ENCODE measurements at regions not wholly inside any gene's neighbourhood (a gene's known extent, or its start where the extent isn't known, plus 50 kb on each side); places are given as distances from the start of the nearest gene placed in this dataset.

GRCh38 chr5:166331521-166331920 is 1959.9 kb upstream of the WWC1 start:
- no peak for TF ChIP-seq CTCF (IDR thresholded peaks at IDR 0.05 in 2 of 3, conservative IDR thresholded peaks at IDR 0.05 in 1 of 3; ENCODE audit: control insufficient read depth in 2 of 3, extremely low read depth in 1 of 3, insufficient read depth in 1 of 3, low read depth in 3 of 3, low read length in 3 of 3)
- TF ChIP-seq MTA3 (IDR thresholded peaks at IDR 0.05; ENCODE audit: borderline replicate concordance, low read length) = no peak
- TF ChIP-seq EZH2 (IDR thresholded peaks at IDR 0.05; ENCODE audit: borderline replicate concordance, control insufficient read depth, low read depth, low read length) = no peak
- TF ChIP-seq ESRRA (IDR thresholded peaks at IDR 0.05; ENCODE audit: low read length) = no peak
- no peak for TF ChIP-seq SIN3A (IDR thresholded peaks at IDR 0.05; ENCODE audit: low read depth, low read length)
- no peak for TF ChIP-seq RCOR1 (conservative IDR thresholded peaks at IDR 0.05; ENCODE audit: low read depth, low read length)
- TF ChIP-seq POLR2A (IDR thresholded peaks at IDR 0.05; ENCODE audit: low read depth, low read length) = no peak
- TF ChIP-seq FOXM1 (IDR thresholded peaks at IDR 0.05; ENCODE audit: low read depth, low read length) = no peak
- TF ChIP-seq POLR2AphosphoS5 (IDR thresholded peaks at IDR 0.05; ENCODE audit: low read length) = no peak
- no peak for TF ChIP-seq CBX3 (IDR thresholded peaks at IDR 0.05; ENCODE audit: borderline replicate concordance, low read depth)
- no peak for TF ChIP-seq SIX5 (IDR thresholded peaks at IDR 0.05; ENCODE audit: low read depth, low read length, severe bottlenecking)
- no peak for TF ChIP-seq HCFC1 (IDR thresholded peaks at IDR 0.05; ENCODE audit: low read length)

Measured in GM12878 (cell line).